H9 (cell line): ENCODE measurements at regions not wholly inside any gene's neighbourhood (a gene's known extent, or its start where the extent isn't known, plus 50 kb on each side); places are given as distances from the start of the nearest gene placed in this dataset.

Experiments
- DNase-seq: peaks from one replicate; pipeline ENCODE4 v3.0.0-alpha.2; 2017
- H2AFZ ChIP-seq: one replicate; pipeline ENCODE4 v1.6.1; 2013; ENCODE audit warnings: mild to moderate bottlenecking, low read length, control low read depth, moderate library complexity
- H2AK5ac ChIP-seq: 2 replicates; pipeline ENCODE4 v1.6.1; 2013; ENCODE audit warnings: low read length, control low read depth, mixed read lengths; ENCODE audit not compliant: insufficient read length
- H2BK120ac ChIP-seq: one replicate; pipeline ENCODE4 v1.6.1; 2013; ENCODE audit warnings: low read depth, mild to moderate bottlenecking, low read length, control low read depth, inconsistent platforms; ENCODE audit not compliant: poor library complexity, severe bottlenecking
- H2BK12ac ChIP-seq: 2 replicates; pipeline ENCODE4 v1.6.1; 2013; ENCODE audit warnings: low read length, control low read depth, mixed read lengths, low read depth; ENCODE audit not compliant: insufficient read length
- H2BK15ac ChIP-seq: 2 replicates; pipeline ENCODE4 v1.6.1; 2013; ENCODE audit warnings: low read depth, low read length, control low read depth
- H2BK20ac ChIP-seq: one replicate; pipeline ENCODE4 v1.6.1; 2013; ENCODE audit warnings: low read depth, mild to moderate bottlenecking, low read length, control low read depth, inconsistent platforms; ENCODE audit not compliant: poor library complexity, severe bottlenecking
- H2BK5ac ChIP-seq: 2 replicates; pipeline ENCODE4 v1.6.1; 2013; ENCODE audit warnings: low read length, control low read depth, mixed read lengths; ENCODE audit not compliant: insufficient read length
- H3K14ac ChIP-seq: 2 replicates; pipeline ENCODE4 v1.6.1; 2013; ENCODE audit warnings: low read length, control low read depth; ENCODE audit not compliant: insufficient read depth
- H3K18ac ChIP-seq: 2 replicates; pipeline ENCODE4 v1.6.1; 2013; ENCODE audit warnings: low read depth, mild to moderate bottlenecking, mixed read lengths, low read length, control low read depth; ENCODE audit not compliant: insufficient read length
- H3K23ac ChIP-seq: 2 replicates; pipeline ENCODE4 v1.6.1; 2013; ENCODE audit warnings: low read length, control low read depth, mixed read lengths, low read depth; ENCODE audit not compliant: insufficient read length
- H3K23me2 ChIP-seq: 2 replicates; pipeline ENCODE4 v1.6.1; 2013; ENCODE audit warnings: low read depth, mild to moderate bottlenecking, mixed read lengths, low read length, control low read depth; ENCODE audit not compliant: insufficient read length, poor library complexity, severe bottlenecking
- H3K27ac ChIP-seq: 2 replicates; pipeline ENCODE4 v1.5.1; 2013; ENCODE audit warnings: low read length, control low read depth, mixed read lengths, low read depth; ENCODE audit not compliant: insufficient read length
- H3K27me3 ChIP-seq: 2 replicates; pipeline ENCODE4 v1.6.1; 2013; ENCODE audit warnings: low read length, control low read depth, inconsistent platforms; ENCODE audit not compliant: insufficient read depth
- H3K4ac ChIP-seq: 2 replicates; pipeline ENCODE4 v1.6.1; 2013; ENCODE audit warnings: low read depth, mild to moderate bottlenecking, control low read depth, inconsistent platforms, low read length, moderate library complexity
- H3K4me1 ChIP-seq: 2 replicates; pipeline ENCODE4 v1.6.1; 2013; ENCODE audit warnings: low read length, control low read depth, inconsistent platforms; ENCODE audit not compliant: insufficient read depth
- H3K4me2 ChIP-seq: 2 replicates; pipeline ENCODE4 v1.6.1; 2013; ENCODE audit warnings: low read length, control low read depth, mixed read lengths; ENCODE audit not compliant: insufficient read length, insufficient read depth
- H3K56ac ChIP-seq: 2 replicates; pipeline ENCODE4 v1.6.1; 2013; ENCODE audit warnings: low read depth, mild to moderate bottlenecking, mixed read lengths, low read length, control low read depth; ENCODE audit not compliant: insufficient read length
- H3K79me1 ChIP-seq: 2 replicates; pipeline ENCODE4 v1.6.1; 2013; ENCODE audit warnings: low read depth, mild to moderate bottlenecking, moderate library complexity, low read length, control low read depth, inconsistent platforms; ENCODE audit not compliant: insufficient read depth, poor library complexity, severe bottlenecking
- H3K79me2 ChIP-seq: 2 replicates; pipeline ENCODE4 v1.6.1; 2013; ENCODE audit warnings: low read length, control low read depth, inconsistent platforms; ENCODE audit not compliant: insufficient read depth
- H3K9ac ChIP-seq: 2 replicates; pipeline ENCODE4 v1.6.1; 2013; ENCODE audit warnings: low read length, control low read depth, mixed read lengths; ENCODE audit not compliant: insufficient read length; ENCODE audit errors: extremely low read depth
- H3K9me3 ChIP-seq: one replicate; pipeline ENCODE4 v1.6.1; 2013; ENCODE audit warnings: low read depth, low read length, inconsistent platforms; ENCODE audit not compliant: control insufficient read depth
- H3T11ph ChIP-seq: one replicate; pipeline ENCODE4 v1.6.1; 2013; ENCODE audit warnings: mild to moderate bottlenecking, low read length, control low read depth, inconsistent platforms
- H4K20me1 ChIP-seq: one replicate; pipeline ENCODE4 v1.6.1; 2013; ENCODE audit not compliant: control insufficient read depth, insufficient read length, insufficient read depth
- H4K5ac ChIP-seq: 2 replicates; pipeline ENCODE4 v1.6.1; 2013; ENCODE audit warnings: low read depth, mild to moderate bottlenecking, mixed read lengths, low read length, control low read depth; ENCODE audit not compliant: insufficient read length
- H4K8ac ChIP-seq: replicated peaks from 2 replicates; pipeline ENCODE4 v1.6.1; 2013; ENCODE audit warnings: low read length, control low read depth, mixed read lengths, low read depth; ENCODE audit not compliant: insufficient read length
- H4K91ac ChIP-seq: 2 replicates; pipeline ENCODE4 v1.6.1; 2013; ENCODE audit warnings: low read depth, mild to moderate bottlenecking, moderate library complexity, mixed read lengths, low read length, control low read depth; ENCODE audit not compliant: insufficient read length
- H3K27ac Mint-ChIP-seq, 3 experiments: 2 replicates in 2 of 3; 3 replicates in 1 of 3; pipeline ENCODE4 v1.8.0; 2020 to 2021; ENCODE audit warnings: mixed read lengths in 3 of 3, mild to moderate bottlenecking in 1 of 3, moderate library complexity in 1 of 3
- H3K27me3 Mint-ChIP-seq: 2 replicates; pipeline ENCODE4 v1.8.0; 2021; ENCODE audit warnings: low read depth, mild to moderate bottlenecking, moderate library complexity, mixed read lengths
- H3K36me3 Mint-ChIP-seq, 3 experiments: 2 replicates in 2 of 3; 3 replicates in 1 of 3; pipeline ENCODE4 v1.8.0; 2020 to 2021; ENCODE audit warnings: low read depth in 3 of 3, mixed read lengths in 3 of 3; ENCODE audit not compliant: insufficient read depth in 1 of 3
- H3K4me1 Mint-ChIP-seq, 2 experiments: 2 replicates each; pipeline ENCODE4 v1.8.0; 2020; ENCODE audit warnings: mixed read lengths in 2 of 2
- H3K4me3 Mint-ChIP-seq, 2 experiments: 2 replicates in 1 of 2; 3 replicates in 1 of 2; pipeline ENCODE4 v1.8.0; 2020 to 2021; ENCODE audit warnings: mild to moderate bottlenecking in 2 of 2, mixed read lengths in 2 of 2, moderate library complexity in 1 of 2
- H3K9me3 Mint-ChIP-seq, 2 experiments: 2 replicates in 1 of 2; 3 replicates in 1 of 2; pipeline ENCODE4 v1.8.0; 2020; ENCODE audit warnings: mild to moderate bottlenecking in 2 of 2, mixed read lengths in 2 of 2, moderate library complexity in 1 of 2
- CTCF ChIP-seq: fragments of 200-600 bp; sonication (generic); conservative IDR thresholded peaks from 3 replicates; pipeline ENCODE4 v1.8.0; 2021; ENCODE audit warnings: antibody characterized with exemption, mild to moderate bottlenecking
- WGBS: extraction: QIAGEN DNeasy Blood & Tissue Kit; methylation state at CpG from one replicate; pipeline ENCODE4 v1.1.7; 2013; ENCODE audit warnings: missing lambda C conversion rate, low lambda C conversion rate, mixed read lengths; ENCODE audit not compliant: insufficient read length; ENCODE audit errors: extremely low coverage; 5-methylcytosine and 5-hydroxymethylcytosine counted together

- no peak overlapping the region for H4K8ac ChIP-seq
- no peak overlapping the region for H3K56ac ChIP-seq
- no peak overlapping the region for H3K4me2 ChIP-seq
- no peak overlapping the region for H4K5ac ChIP-seq
- H3K27me3 ChIP-seq, result no peaks in the 10 kb centered on the region
- H3K14ac ChIP-seq, result no peak overlapping the region
- H3K9me3 ChIP-seq, result no peaks in the 10 kb centered on the region
- H2AK5ac ChIP-seq, result no peak overlapping the region
- no peak overlapping the region for H3K9ac ChIP-seq
- H3K4me1 ChIP-seq, result no peaks in the 10 kb centered on the region; the same call in 1 of the 2 replicates
- no peak overlapping the region for H3K4me3 Mint-ChIP-seq
- no peaks in the 10 kb centered on the region for H3K27me3 Mint-ChIP-seq
- H2AFZ ChIP-seq, result no peak overlapping the region
- no peaks in the 10 kb centered on the region for H3K36me3 Mint-ChIP-seq
- no peak for DNase-seq
- no peak overlapping the region for H3K27ac Mint-ChIP-seq
- no peak overlapping the region for H2BK15ac ChIP-seq
- WGBS, result no CpG with 5 or more reads among the region's 4 CpGs
- H2BK5ac ChIP-seq, result no peak overlapping the region
- H4K20me1 ChIP-seq, result no peaks in the 10 kb centered on the region
- H3K79me2 ChIP-seq, result peaks cover 1% of the 10 kb centered on the region; the same call in 1 of the 2 replicates
- no peak overlapping the region for H3K27ac ChIP-seq
- no peak overlapping the region for H3K18ac ChIP-seq
- no peak overlapping the region for H3T11ph ChIP-seq
- H4K91ac ChIP-seq, result no peak overlapping the region
- no peak overlapping the region for H3K4ac ChIP-seq
- peaks cover 0 to 2% of the 10 kb centered on the region in 2 experiments; a peak in 1 of 5 replicates for H3K9me3 Mint-ChIP-seq
- no peaks in the 10 kb centered on the region for H3K23me2 ChIP-seq
- H3K4me1 Mint-ChIP-seq, result peaks cover 0 to 5% of the 10 kb centered on the region in 2 experiments; a peak in 1 of 4 replicates
- H3K23ac ChIP-seq, result no peak overlapping the region
- no peak for TF ChIP-seq CTCF
- H2BK12ac ChIP-seq, result no peak overlapping the region
- H2BK20ac ChIP-seq, result no peak overlapping the region
- H3K79me1 ChIP-seq, result no peaks in the 10 kb centered on the region
- no peak overlapping the region for H2BK120ac ChIP-seq
These were observed 788.4 kb upstream of the PRR20A start for GRCh38 chr13:56352361-56352760.
